ENCODE measurements at regions not wholly inside any gene's neighbourhood (a gene's known extent, or its start where the extent isn't known, plus 50 kb on each side); places are given as distances from the start of the nearest gene placed in this dataset.

- Histone ChIP-seq H2AFZ (ENCODE audit: low read depth, low read length, severe bottlenecking) (no peak overlapping the region), H3K79me2 (ENCODE audit: insufficient read depth, low read length) (no peaks in the 10 kb centered on the region)
These were observed 151.9 kb upstream of the GJB5 start for GRCh38 chr1:34602907-34603306.

GRCh38 chr1:34603594-34603993 lies 151.3 kb upstream of the GJB5 start:
- H3K9ac ChIP-seq (ENCODE audit: low read length) = no peak overlapping the region
- no peak overlapping the region for H2AFZ ChIP-seq (ENCODE audit: low read depth, low read length, severe bottlenecking)
- H3K79me2 ChIP-seq (ENCODE audit: insufficient read depth, low read length) = no peaks in the 10 kb centered on the region
- TF ChIP-seq EZH2phosphoT487 (conservative IDR thresholded peaks at IDR 0.05; ENCODE audit: low read length) (no peak), CTCF (IDR thresholded peaks at IDR 0.05; ENCODE audit: insufficient read depth, low read length, poor library complexity, severe bottlenecking) (no peak)
- H4K20me1 ChIP-seq (ENCODE audit: low read depth, low read length) = no peaks in the 10 kb centered on the region
- H3K9me2 ChIP-seq (replicated peaks; ENCODE audit: insufficient read depth, low read length) = no peaks in the 10 kb centered on the region
- no peak overlapping the region for H3K4me2 ChIP-seq (ENCODE audit: low read depth, low read length, poor library complexity, severe bottlenecking)
- H3K27me3 ChIP-seq (ENCODE audit: low read length) = no peaks in the 10 kb centered on the region
- H3K9me3 ChIP-seq (ENCODE audit: insufficient read depth, low read length) = no peaks in the 10 kb centered on the region
- H3K27ac ChIP-seq (ENCODE audit: low read depth, low read length) = no peak overlapping the region
- H3K4me3 ChIP-seq (ENCODE audit: insufficient read depth, low read length, poor library complexity, severe bottlenecking) = no peak overlapping the region
- no peaks in the 10 kb centered on the region for H3K36me3 ChIP-seq (ENCODE audit: low read length)
- no peaks in the 10 kb centered on the region for H3F3A ChIP-seq (ENCODE audit: insufficient read depth)

More at GRCh38 chr1:34602907-34603306, 151.9 kb upstream of the GJB5 start:
- Histone ChIP-seq H3K9me2 (replicated peaks; ENCODE audit: insufficient read depth, low read length) (no peaks in the 10 kb centered on the region), H3K27me3 (ENCODE audit: low read length) (no peaks in the 10 kb centered on the region), H3F3A (ENCODE audit: insufficient read depth) (no peaks in the 10 kb centered on the region), H3K9me3 (ENCODE audit: insufficient read depth, low read length) (no peaks in the 10 kb centered on the region), H3K4me2 (ENCODE audit: low read depth, low read length, poor library complexity, severe bottlenecking) (no peak overlapping the region), H3K9ac (ENCODE audit: low read length) (no peak overlapping the region), H3K27ac (ENCODE audit: low read depth, low read length) (no peak overlapping the region), H4K20me1 (ENCODE audit: low read depth, low read length) (no peaks in the 10 kb centered on the region), H3K36me3 (ENCODE audit: low read length) (no peaks in the 10 kb centered on the region), H3K4me3 (ENCODE audit: insufficient read depth, low read length, poor library complexity, severe bottlenecking) (no peak overlapping the region)
- no peak for TF ChIP-seq CTCF (IDR thresholded peaks at IDR 0.05; ENCODE audit: insufficient read depth, low read length, poor library complexity, severe bottlenecking)
- TF ChIP-seq EZH2phosphoT487 (conservative IDR thresholded peaks at IDR 0.05; ENCODE audit: low read length) = no peak

- no peak overlapping the region for H3K4me3 ChIP-seq (ENCODE audit: insufficient read depth, low read length, poor library complexity, severe bottlenecking)
- H3K4me2 ChIP-seq (ENCODE audit: low read depth, low read length, poor library complexity, severe bottlenecking) = no peak overlapping the region
- no peaks in the 10 kb centered on the region for H3K36me3 ChIP-seq (ENCODE audit: low read length)
- no peak for TF ChIP-seq CTCF (IDR thresholded peaks at IDR 0.05; ENCODE audit: insufficient read depth, low read length, poor library complexity, severe bottlenecking)
- TF ChIP-seq EZH2phosphoT487 (conservative IDR thresholded peaks at IDR 0.05; ENCODE audit: low read length) = no peak
- no peaks in the 10 kb centered on the region for H3K9me2 ChIP-seq (replicated peaks; ENCODE audit: insufficient read depth, low read length)
- H3K27me3 ChIP-seq (ENCODE audit: low read length) = no peaks in the 10 kb centered on the region
- no peak overlapping the region for H3K27ac ChIP-seq (ENCODE audit: low read depth, low read length)
- no peak overlapping the region for H2AFZ ChIP-seq (ENCODE audit: low read depth, low read length, severe bottlenecking)
- H3K9me3 ChIP-seq (ENCODE audit: insufficient read depth, low read length) = no peaks in the 10 kb centered on the region
- no peaks in the 10 kb centered on the region for H3F3A ChIP-seq (ENCODE audit: insufficient read depth)
- H3K79me2 ChIP-seq (ENCODE audit: insufficient read depth, low read length) = no peaks in the 10 kb centered on the region
- no peak overlapping the region for H3K9ac ChIP-seq (ENCODE audit: low read length)
- H4K20me1 ChIP-seq (ENCODE audit: low read depth, low read length) = no peaks in the 10 kb centered on the region
These were observed 148.3 kb upstream of the GJB5 start for GRCh38 chr1:34606504-34606903.

All from SU-DHL-6 (cell line).